ENCODE measurements at regions not wholly inside any gene's neighbourhood (a gene's known extent, or its start where the extent isn't known, plus 50 kb on each side); places are given as distances from the start of the nearest gene placed in this dataset.
"Not testable (repeated sequence)": the region's sequence is repeated elsewhere in the genome, so short reads cannot be mapped to it uniquely, and the experiment has no call there.

- no peak for DNase-seq (ENCODE audit: low read depth in 2 of 3, low spot score in 2 of 3)
Measured at GRCh38 chr11:71334191-71334590, 81.8 kb upstream of the SHANK2 start.

- DNase-seq (ENCODE audit: low read depth in 2 of 3, low spot score in 2 of 3): no peak
Measured at GRCh38 chr11:71333473-71333872, 81.1 kb upstream of the SHANK2 start.

DNA sequence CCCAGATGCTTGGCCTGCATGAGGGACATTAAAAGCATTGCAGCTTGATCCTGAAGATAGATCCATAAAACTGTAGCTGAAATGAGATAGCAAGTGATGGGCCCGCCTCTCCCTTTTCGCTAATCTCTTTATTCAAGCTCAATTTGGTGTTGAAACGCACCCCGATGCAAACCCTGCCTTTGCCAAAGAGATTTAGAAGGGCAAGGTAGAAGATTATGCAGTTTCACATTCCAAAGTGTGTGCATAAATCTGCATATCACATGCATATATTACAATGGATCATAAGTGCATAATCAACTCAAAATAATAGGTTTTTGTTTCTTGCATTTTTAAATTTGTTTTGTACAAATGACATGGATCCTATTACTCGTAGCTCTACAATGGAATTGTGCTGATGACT, 80.1 kb upstream of the SHANK2 start:
- DNase-seq (ENCODE audit: low read depth in 2 of 3, low spot score in 2 of 3): no peak

GRCh38 chr11:71332046-71332445, 79.7 kb upstream of the SHANK2 start:
- no peak for DNase-seq (ENCODE audit: low read depth in 2 of 3, low spot score in 2 of 3)

DNA sequence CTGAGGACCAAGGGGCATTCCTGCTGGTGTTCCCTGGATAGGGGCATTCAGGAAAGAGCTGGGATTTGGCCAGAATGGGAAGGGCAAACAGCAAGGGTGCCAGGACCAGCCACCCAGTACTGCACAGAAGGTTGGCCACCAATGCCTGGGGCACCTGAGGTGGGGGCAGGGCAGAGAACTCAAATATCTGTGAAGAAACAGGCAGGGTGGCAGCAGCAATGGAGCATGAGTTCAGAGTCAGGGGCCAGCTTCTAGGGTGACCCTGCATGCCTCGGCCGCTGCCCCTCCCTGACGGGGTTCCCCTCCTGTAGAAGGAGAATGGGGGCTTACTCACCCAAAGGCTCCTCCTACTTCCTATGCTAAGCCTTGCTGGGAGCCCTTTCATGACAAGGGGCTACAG, 79.3 kb upstream of the SHANK2 start:
- no peak for DNase-seq (ENCODE audit: low read depth in 2 of 3, low spot score in 2 of 3)

GRCh38 chr11:71330996-71331395, 78.6 kb upstream of the SHANK2 start:
- no peak for DNase-seq (ENCODE audit: low read depth in 2 of 3, low spot score in 2 of 3)

- DNase-seq (ENCODE audit: low read depth in 2 of 3, low spot score in 2 of 3): no peak
Measured at GRCh38 chr11:71330349-71330748, 78.0 kb upstream of the SHANK2 start.

DNA sequence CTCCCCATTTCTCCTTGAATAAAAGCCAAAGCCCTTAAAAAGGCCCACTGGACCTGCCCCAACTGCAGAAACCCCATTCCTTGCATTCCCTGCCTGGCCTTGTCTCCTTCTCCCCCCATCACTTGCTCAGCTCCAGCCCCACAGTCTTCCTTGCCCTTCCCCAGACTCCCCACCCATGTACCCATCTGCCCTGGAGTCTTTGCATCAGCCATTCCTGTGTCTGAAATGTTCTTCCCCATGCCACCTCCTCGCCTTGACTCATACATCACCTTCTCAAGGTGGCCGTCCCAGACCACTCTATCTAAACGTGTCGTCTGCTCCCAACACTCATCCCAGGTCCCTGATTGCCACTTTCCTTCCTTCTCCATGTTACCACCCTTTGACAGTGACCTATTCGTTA, 77.4 kb upstream of the SHANK2 start:
- DNase-seq (ENCODE audit: low read depth in 2 of 3, low spot score in 2 of 3): no peak

DNA sequence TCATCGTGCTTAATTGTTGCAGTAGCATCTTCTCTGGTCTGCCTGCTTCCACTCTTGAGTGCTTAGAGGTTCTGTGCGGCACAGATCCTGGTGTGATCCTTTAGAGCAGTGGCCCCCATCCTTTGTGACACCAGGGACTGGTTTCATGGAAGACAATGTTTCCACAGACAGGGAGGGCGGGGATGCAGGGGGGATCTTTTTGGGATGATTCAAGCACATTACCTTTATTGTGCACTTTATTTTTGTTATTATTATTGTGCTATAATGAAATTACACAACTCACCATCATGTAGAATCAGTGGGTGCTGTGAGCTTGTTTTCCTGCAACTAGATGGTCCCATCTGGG, 76.8 kb upstream of the SHANK2 start:
- DNase-seq (ENCODE audit: low read depth in 2 of 3, low spot score in 2 of 3): no peak

- DNase-seq (ENCODE audit: low read depth in 2 of 3, low spot score in 2 of 3): no peak
Measured at GRCh38 chr11:71327156-71328085, 75.0 kb upstream of the SHANK2 start.

- DNase-seq (ENCODE audit: low read depth in 2 of 3, low spot score in 2 of 3): no peak
Measured at GRCh38 chr11:71326328-71326940, 74.1 kb upstream of the SHANK2 start.

GRCh38 chr11:71325418-71326327, 73.3 kb upstream of the SHANK2 start:
- no peak for DNase-seq (ENCODE audit: low read depth in 2 of 3, low spot score in 2 of 3)

GRCh38 chr11:71324788-71325417, 72.5 kb upstream of the SHANK2 start:
- DNase-seq (ENCODE audit: low read depth in 2 of 3, low spot score in 2 of 3): no peak

- no peak for DNase-seq (ENCODE audit: low read depth in 2 of 3, low spot score in 2 of 3)
Measured at GRCh38 chr11:71323876-71324526, 71.6 kb upstream of the SHANK2 start.

DNA sequence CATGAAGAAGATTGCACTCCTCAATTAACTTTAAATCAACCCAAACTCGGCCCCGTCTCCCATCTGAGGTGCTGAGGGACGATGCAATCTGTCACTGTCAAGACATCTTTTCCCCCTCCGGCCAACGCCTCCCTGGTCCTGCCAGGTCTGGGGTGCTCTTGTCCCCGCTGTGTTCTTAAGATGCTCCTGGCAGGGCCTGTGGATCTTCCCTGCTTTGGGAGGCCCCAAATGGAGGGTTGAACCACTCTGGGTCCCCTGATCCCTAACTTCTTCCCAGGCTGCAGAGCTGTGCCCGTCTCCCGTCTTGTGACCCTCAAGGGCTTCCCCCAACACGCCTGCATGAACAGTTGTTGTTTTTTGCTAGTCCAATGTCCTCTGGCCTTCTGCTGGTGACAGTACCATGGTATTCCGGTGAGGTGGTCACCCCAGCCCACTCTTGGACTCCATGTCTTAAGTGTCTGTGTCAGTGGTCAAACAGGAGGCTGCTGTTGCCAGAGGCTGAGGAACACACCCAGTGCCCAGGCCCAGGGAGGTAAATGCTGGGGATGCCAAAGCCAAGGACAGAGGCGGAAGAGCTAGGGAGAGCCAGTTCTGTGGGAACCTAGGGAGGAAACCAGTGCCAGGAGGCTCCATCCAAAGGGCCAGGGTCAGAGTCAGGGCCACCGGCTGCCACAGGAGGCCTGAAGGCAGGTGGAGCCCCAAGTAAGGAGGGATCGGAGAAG, 70.6 kb upstream of the SHANK2 start:
- no peak for DNase-seq (ENCODE audit: low read depth in 2 of 3, low spot score in 2 of 3)

DNA sequence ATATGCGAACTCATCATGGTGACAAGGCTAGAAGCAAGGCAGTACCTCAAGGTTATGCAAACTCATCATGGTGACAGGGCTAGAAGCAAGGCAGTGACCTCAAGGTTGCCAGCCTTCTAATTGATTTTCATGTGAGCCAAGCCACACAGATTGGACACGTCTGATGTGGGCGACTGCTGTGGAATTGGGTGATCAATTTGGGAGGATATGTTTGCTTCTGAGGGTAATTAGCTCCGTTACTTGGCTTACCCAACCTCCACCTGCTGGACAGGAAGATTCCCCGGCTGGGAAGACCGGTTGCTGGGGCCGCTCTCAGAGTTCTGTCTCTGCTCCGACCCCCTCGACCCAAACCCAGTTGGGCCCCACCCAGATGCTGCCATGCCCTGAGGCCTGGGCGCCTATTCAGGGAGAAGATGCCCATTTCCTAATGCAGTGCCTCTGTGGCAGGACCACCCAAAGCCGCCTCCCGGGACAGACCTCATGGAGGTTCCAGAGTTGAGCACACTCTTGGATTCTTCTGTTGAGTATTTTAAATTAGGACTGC, 69.9 kb upstream of the SHANK2 start:
- DNase-seq (ENCODE audit: low read depth in 2 of 3, low spot score in 2 of 3): no peak

- DNase-seq (ENCODE audit: low read depth in 2 of 3, low spot score in 2 of 3): no peak
Measured at GRCh38 chr11:71321433-71322191, 69.2 kb upstream of the SHANK2 start.

DNA sequence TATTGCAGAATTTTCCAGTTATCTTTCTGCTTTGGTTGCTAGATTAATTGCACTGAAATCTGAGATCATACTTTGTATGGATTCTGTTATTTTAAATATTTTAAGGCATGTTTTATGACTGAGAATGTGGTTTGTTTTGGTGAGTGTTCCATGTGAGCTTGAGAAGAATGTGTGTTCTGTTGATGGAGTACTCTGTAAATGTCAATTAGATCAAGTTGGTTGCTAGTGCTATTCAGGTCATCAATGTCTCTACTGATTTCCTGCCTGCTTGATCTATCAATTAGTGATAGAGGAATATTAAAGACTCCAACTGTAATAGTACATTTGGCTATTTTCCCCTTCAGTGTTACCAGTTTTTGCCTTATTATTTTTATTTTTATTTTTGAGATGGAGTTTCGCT, 64.3 kb upstream of the SHANK2 start:
- no peak for DNase-seq (ENCODE audit: low read depth in 2 of 3, low spot score in 2 of 3)

DNA sequence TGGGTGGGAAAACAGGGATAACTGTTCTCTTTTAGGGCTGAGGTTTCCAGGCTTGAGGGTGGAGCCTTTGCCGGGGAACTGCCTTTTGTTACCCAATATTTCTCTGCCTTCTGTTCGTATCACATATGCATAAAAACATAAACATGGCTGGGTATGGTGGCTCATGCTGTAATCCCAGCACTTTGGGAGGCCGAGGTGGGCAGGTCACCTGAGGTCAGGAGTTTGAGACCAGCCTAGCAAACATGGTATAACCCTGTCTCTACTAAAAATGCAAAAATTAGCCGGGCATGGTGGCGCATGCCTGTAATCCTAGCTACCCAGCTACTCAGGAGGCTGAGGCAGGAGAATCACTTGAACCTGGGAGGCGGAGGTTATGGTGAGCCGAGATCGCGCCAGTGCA, 60.2 kb upstream of the SHANK2 start:
- not testable (repeated sequence) for DNase-seq (ENCODE audit: low read depth in 2 of 3, low spot score in 2 of 3)
